Left ventricle myocardium superior (tissue), 1 donor: ENCODE measurements at regions not wholly inside any gene's neighbourhood (a gene's known extent, or its start where the extent isn't known, plus 50 kb on each side); places are given as distances from the start of the nearest gene placed in this dataset.
A peak's percentile ranks its signal among the peaks of the same experiment; 100 is the strongest.

ENCODE experiments used
- ATAC-seq: fragments of 200-7000 bp; cut with Tn5 transposase; one replicate; pipeline ENCODE4 v1.9.1; 2020; ENCODE audit warnings: mild to moderate bottlenecking, moderate library complexity
- DNase-seq: peaks from one replicate; pipeline ENCODE4 v3.0.0-alpha.2; 2020
- intact Hi-C: fragments of 100-400 bp; cut with micrococcal nuclease; formaldehyde crosslinking; loops from one replicate; pipeline ENCODE4 v1.11.0; 2022
- donor health status: DM: no; HTN: yes; CAD: no; lungs with severe emphysema.

DNA sequence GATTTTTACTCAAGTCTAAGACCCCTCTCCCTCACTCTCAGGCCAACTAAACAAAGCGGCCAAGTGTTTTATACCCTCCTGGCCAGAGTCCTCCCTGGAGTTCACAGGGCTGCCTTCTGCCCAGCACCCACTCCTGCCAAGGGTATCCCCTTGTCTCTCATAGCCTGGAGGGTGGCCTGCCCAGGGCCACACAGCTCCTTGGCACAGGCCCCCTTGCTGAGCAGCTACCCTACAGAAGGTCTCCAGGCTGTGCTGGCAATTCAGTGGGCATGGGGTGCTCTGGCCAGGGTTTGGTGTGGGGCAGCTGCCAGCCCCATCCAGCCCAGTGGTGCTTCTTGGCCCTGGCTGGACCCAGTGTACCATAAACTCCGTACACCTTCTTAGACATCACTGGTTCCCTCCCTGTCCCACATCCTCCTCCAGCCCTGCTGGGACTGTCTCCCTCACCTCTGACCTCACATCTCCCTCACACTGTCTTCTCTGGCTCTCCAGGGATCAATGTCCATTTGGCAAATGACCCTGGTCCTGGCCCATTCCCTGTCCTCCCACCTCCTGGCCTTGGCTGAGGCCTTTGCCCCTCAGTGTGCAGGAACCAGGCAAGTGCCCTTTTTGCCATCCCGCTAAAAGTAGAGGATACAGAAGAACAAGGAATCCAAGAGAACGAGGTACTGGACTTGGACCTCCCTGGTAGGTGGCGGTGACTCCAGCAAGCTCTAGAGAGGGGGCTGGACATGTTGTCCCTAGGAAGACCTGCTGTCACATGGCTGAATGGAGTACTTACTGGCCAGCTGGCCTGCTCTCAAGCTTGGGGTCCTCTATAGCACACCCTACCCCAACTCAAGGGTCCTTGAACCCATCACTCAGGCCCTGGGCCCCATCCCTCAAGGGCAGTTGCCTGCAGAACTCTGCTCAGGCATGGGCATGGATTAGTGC is 50.0 kb upstream of the TRPM1 start:
- DNase-seq = no peak
- no peak for ATAC-seq
- intact Hi-C loops = no loop called here

DNA sequence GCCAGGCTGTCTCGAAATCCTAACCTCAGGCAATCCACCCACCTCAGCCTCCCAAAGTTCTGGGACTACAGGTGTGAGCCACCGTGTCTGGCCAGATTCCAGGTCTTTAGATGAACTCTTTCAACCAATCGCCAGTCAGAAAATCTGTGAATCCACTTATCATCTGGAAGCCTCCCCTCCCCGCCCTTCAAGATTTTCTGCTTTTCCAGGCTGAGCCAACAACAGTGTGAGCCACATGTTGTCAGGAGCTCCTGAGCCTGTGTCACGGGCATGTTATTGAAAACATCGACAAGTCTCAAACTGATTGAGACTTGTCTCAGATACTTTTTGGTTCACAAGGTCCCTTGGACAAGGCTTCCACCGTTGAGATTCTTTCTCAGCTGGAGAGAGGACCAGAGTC is 52.0 kb upstream of the TRPM1 start:
- intact Hi-C loops = no loop called here
- no peak for DNase-seq
- ATAC-seq = no peak

- ATAC-seq = no peak
- intact Hi-C loops = no loop called here
- DNase-seq = no peak
Measured at GRCh38 chr15:31155151-31155550, 53.6 kb upstream of the TRPM1 start.

- intact Hi-C loops = no loop called here
- no peak for DNase-seq
- ATAC-seq = no peak
Measured at GRCh38 chr15:31156226-31156625, 54.7 kb upstream of the TRPM1 start.

DNA sequence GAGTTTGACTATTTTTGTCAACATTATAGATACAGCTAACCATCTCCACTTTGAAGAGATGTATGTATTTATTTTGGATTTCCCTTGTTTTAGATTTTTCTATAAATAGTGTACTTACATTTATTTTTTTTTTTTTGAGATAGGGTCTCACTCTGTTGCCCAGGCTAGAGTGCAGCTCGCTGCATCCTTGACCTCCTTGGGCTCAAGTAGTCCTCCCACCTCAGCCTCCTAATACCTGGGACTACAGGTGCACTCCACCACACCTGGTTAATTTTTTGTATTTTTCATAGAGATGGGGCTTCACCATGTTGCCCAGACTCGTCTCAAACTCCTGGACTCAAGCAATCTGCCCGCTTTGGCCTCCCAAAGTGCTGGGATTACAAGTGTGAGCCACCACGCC is 55.3 kb upstream of the TRPM1 start:
- no peak for DNase-seq
- ATAC-seq = no peak

DNA sequence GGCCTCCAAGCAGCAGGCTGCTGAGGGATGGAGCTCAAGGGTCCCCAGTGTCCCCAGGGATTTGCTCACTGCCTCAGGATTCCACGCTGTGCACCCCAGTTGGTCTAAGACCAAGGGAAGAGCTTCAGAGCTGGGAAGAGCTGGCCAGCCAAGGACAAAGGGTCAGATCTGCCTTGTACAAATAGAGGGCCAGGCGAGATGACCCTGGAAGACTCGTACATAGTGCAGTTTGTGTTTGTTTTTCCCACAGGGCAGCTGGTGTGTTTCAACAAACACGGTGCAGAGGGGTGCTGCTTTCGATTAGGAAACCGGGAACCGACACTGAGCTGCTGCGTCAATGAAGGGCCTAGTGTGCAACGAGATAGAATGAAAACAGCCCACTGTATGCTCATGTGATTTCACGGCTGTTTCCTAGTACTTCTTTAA is 56.1 kb upstream of the TRPM1 start:
- ATAC-seq = no peak
- DNase-seq = no peak
- intact Hi-C loops = no loop called here

More for the DNA sequence above, 55.3 kb upstream of the TRPM1 start:
- intact Hi-C loops = no loop called here

DNA sequence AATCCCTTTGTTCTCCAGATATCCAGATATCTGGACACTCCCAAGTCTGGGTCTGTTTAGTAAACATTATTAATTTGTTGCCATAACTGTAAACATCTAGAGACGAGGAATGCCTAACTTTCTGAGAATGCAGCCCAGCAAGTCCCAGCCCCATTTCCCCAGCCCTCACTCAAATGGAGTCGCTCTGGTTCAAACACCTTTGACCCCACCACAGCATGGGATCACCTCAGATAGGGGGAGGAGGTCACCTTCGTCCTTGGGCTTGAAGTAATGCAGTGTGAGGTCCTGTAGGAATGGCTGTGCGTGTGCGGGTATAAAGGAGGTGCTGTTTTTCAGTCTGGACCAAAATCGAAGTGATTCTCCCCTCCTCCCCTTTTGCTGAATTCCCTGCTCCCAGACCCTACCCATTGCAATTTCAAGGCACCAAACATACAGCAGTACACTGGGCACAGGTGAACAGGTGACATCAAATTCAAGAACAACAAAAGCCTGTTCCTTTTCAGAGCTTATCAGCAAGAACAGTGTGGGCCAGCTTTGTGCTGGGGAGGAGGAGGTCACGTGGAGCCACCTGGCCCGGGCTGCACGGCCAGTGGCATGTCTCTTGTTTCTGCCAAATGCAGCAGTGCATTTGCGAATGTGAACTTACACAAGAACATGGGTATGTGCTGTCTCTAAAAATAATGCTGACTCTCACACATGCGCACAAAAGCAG is 57.5 kb upstream of the TRPM1 start:
- ATAC-seq (peak; percentile 97), DNase-seq (peak; percentile 79)
- intact Hi-C loops = no loop called here

DNA sequence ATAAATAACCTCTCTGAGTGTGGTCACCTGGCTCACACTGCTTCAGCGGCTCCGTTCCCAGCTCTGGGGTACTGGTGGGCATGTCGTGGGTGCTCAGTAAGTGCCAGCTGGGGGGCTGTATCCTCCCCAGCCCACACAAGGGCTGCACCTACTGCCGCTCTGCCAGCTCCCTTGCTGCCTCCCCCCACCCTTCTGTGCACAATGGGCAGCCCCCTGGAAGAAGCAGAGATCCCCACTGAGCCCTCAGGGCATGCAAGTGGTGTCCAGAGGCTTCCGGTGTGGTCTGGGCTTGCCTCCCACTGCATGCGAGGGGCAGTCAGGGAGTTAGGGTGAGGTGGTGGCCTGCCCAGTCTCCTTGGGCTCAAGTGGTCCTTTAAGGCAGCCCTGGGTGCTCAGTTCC is 58.3 kb upstream of the TRPM1 start:
- intact Hi-C loops = no loop called here
- peak; percentile 6 for ATAC-seq
- DNase-seq = no peak

DNA sequence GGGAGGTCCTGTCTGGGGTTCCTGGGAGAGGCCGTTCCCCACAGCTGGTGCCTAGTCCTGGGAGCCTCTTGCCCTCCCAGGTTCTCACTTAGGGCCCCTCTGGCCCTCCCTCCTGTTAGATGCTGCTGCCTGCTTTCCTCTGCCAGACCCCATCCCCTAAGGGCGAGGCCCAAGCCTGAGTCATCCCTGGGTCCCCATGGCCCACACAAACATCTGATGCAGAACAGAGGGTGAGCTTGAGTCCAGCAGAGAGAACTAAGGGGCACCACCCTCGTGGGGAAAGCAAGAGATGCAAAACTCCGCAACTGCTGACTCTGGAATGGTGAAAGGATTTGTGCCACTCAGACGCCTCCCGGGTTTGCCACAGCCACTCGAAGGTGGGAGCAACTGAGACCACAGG is 58.8 kb upstream of the TRPM1 start:
- ATAC-seq (no peak), DNase-seq (no peak)
- intact Hi-C loops = no loop called here

DNA sequence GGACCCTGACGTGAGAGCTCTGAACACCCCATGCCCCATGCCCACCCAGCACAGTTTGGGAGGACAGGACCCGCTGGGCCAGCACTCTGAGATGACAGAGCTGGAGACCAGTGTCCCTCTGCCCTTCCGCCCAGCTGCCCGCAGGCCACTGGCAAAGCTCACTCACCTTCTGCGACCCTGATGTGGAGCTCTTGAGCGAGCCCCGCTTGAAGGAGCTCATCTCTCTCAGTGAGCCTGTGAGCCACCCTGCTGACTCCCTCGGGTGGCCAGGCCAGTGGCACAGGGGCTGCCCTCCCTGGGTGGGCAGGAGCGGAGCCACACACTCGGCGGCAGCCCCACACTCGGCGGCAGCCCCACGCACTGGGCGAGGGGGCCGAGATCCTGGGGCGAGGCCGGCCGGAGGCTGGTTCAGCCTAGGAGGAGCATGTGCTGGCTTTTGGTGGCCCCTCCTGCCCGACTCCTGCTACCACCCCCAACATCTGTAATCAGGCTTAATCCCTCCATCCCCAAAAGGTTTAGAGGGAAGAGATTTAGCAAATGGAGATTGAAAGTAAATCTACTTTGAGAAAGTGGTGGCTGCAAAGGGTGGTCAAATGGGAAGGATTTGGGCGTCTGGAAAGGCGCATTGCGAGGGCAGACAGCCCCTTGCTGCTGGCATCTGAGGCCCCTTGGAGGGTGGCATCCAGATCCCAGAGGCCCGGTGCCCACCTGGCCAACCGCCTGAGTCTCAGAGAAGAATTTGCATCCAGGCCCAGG is 59.4 kb upstream of the TRPM1 start:
- ATAC-seq (no peak), DNase-seq (no peak)

GRCh38 chr15:31161951-31162350 is 60.4 kb upstream of the TRPM1 start:
- DNase-seq (no peak), ATAC-seq (no peak)
- intact Hi-C loops = no loop called here

More for the DNA sequence above, 59.4 kb upstream of the TRPM1 start:
- intact Hi-C loops = no loop called here

DNA sequence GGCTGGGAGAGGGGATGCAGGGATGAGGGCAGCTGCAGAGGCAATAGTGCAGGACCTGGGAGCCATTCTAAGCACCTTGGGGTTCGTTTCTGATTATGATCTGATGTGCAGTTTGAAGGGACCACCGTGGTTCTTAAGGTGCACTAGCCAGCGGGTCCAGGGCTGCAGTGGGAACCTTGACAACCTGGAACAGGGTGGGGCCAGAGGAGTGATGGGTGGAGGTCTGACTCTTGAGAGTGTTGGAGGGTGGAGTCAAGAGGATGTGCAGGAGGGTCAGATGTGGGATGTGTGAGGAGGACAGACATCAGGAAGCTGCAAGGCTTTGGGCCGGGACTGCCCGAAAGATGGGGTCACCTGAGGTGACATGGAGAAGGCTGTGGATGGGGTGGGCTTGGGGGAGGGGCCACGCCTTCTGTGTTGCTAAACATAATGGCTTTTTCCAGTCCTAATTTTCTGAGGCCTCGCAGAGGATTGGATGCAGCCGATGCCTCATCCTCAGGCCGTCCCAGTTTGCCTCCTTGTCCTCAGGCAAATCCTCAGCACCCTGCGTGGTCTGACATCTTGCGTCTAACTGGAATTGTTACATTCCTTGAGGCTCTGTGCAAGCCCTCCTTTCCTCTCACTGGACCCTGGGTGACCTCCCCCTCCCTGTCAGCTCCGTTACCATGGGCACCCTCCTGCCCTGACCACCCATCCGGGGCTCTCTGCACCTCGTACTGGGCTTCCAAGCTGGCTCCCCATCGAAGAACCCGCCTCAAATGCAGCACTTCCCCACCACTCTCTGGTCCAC is 61.4 kb upstream of the TRPM1 start:
- DNase-seq (no peak), ATAC-seq (no peak)
- intact Hi-C loops = no loop called here

- DNase-seq (no peak), ATAC-seq (no peak)
- intact Hi-C loops = no loop called here
Measured at GRCh38 chr15:31163769-31164572, 62.4 kb upstream of the TRPM1 start.

DNA sequence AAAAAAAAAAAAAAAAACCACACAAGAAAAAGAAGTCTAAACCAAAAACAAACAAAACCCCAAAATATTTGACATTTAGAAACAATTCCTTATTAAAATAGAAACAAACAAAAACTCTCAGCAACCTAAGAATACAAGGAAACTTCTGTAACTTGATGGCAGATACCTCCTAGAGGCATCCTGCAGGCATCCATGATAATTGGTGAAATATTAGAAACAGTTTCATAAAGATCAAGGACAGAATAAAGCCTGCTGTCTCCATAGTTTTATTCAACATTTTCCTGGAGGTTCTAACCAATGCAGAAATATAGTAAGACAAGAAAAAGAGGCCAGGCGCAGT is 63.0 kb upstream of the TRPM1 start:
- ATAC-seq = no peak
- intact Hi-C loops = no loop called here
- no peak for DNase-seq

DNA sequence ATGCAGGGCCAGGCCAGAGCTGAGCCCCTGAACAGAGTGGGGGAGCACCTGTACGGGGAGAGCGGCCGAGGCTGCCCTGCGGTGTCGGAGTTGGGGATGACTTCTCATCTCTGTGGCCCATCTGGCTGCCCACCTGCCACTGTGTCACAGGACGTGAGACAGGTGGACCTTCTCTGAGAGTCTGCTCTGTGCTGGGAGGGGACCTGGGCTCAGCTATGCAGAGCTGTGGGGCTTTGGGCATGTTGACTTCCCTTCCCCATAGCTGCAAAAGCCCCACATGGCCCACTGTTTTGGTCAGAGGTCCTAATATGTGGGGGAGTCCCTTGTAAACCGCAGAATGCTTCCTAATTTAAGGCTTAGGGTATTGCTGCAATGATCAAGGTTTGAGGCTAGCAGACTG is 68.0 kb upstream of the TRPM1 start:
- DNase-seq (no peak), ATAC-seq (no peak)
- intact Hi-C loops = no loop called here

DNA sequence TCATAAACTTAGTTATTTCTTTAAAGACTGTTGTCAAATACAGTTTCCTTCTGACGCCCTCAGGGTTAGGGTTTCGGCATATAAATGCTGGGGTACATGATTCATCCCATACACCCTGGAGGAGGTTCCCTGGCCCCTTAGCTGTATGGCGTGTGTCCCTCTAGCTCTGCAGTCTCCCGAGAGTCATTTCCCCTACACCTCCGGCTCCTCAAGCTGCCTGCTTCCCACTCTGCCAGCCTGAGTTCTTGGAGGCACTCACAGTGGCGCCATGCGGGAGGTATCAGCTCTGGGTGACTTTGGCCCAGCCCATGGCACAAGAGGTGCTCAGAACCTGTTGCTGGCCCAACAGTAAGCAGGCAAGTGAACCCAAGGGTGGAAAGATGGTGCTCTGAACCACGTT is 70.2 kb upstream of the TRPM1 start:
- intact Hi-C loops = no loop called here
- DNase-seq (no peak), ATAC-seq (no peak)

GRCh38 chr15:31172606-31173005 is 71.1 kb upstream of the TRPM1 start:
- ATAC-seq = no peak
- intact Hi-C loops = no loop called here
- DNase-seq = no peak

GRCh38 chr15:31173790-31174450 is 72.4 kb upstream of the TRPM1 start:
- intact Hi-C loops = no loop called here
- ATAC-seq (no peak), DNase-seq (no peak)
